Pancreas (tissue), 10 donors: ENCODE measurements at regions not wholly inside any gene's neighbourhood (a gene's known extent, or its start where the extent isn't known, plus 50 kb on each side); places are given as distances from the start of the nearest gene placed in this dataset.

ENCODE experiments used
- ATAC-seq, 4 donors: fragments of 200-7000 bp; cut with Tn5 transposase; one replicate each; pipeline versions ENCODE4 v1.8.0 to v1.9.1; 2020; ENCODE audit warnings: mild to moderate bottlenecking in 4 of 4, moderate library complexity in 4 of 4
- DNase-seq, 6 donors: peaks; one replicate each; pipeline ENCODE4 v3.0.0-alpha.2; 2020
- FAIRE-seq: peaks from 2 replicates; lab custom pipeline; 2012; peaks lifted over from hg19 to GRCh38; lab: Jason Lieb, UNC
- H3K27ac ChIP-seq, 4 donors: fragments of 200-600 bp; sonication (generic); 1 replicate in 3 of 4; 2 replicates in 1 of 4; pipeline versions ENCODE4 v1.5.0 to v1.8.0; 2020
- H3K27me3 ChIP-seq, 4 donors: fragments of 200-600 bp; one replicate each; pipeline ENCODE4 v1.8.0; 2021
- H3K36me3 ChIP-seq, 3 donors: fragments of 200-600 bp; sonication (generic) in 1 of 3; one replicate each; pipeline versions ENCODE4 v1.5.0 to v1.8.0; 2020 to 2021
- H3K4me1 ChIP-seq, 3 donors: fragments of 200-600 bp; one replicate each; pipeline ENCODE4 v1.8.0; 2021
- H3K4me3 ChIP-seq, 4 donors: fragments of 200-600 bp; sonication (generic) in 2 of 4; one replicate each; pipeline versions ENCODE4 v1.5.0 to v1.8.0; 2020 to 2021
- H3K9me3 ChIP-seq, 4 donors: fragments of 200-600 bp; one replicate each; pipeline ENCODE4 v1.8.0; 2021
- WGBS, 2 donors: extraction: QIAGEN DNeasy Blood & Tissue Kit; methylation state at CpG; one replicate each; pipeline ENCODE4 v1.1.7; 2013; 5-methylcytosine and 5-hydroxymethylcytosine counted together
- intact Hi-C, 3 donors: fragments of 100-400 bp; cut with DNase I; formaldehyde crosslinking; loops; one replicate each; pipeline versions ENCODE4 v1.11.1 to v1.14.2; 2022
- TF ChIP-seq, protein P1 (sequence below), 4 donors: fragments of 200-600 bp; sonication (generic) in 3 of 4; IDR thresholded peaks; one replicate each; pipeline versions ENCODE4 v1.5.0 to v1.8.0; 2021; ENCODE audit warnings: antibody characterized with exemption in 4 of 4
- donor health status: healthy with polysubstance abuse.
- donor health status: DM: no; HTN: no; CAD: no; lungs with moderate emphysema.
- donor health status: DM: no; HTN: no; CAD: no.
- donor health status: control.
- donor health status: control.
- donor health status: Bipolar disorder and iron deficiency.
- donor health status: DM: yes; HTN: yes; CAD: no.
- donor health status: DM: no; HTN: no; CAD: no.
- donor health status: DM: no; HTN: no; CAD: no.
- donor health status: DM: yes; HTN: yes; CAD: no.

DNA sequence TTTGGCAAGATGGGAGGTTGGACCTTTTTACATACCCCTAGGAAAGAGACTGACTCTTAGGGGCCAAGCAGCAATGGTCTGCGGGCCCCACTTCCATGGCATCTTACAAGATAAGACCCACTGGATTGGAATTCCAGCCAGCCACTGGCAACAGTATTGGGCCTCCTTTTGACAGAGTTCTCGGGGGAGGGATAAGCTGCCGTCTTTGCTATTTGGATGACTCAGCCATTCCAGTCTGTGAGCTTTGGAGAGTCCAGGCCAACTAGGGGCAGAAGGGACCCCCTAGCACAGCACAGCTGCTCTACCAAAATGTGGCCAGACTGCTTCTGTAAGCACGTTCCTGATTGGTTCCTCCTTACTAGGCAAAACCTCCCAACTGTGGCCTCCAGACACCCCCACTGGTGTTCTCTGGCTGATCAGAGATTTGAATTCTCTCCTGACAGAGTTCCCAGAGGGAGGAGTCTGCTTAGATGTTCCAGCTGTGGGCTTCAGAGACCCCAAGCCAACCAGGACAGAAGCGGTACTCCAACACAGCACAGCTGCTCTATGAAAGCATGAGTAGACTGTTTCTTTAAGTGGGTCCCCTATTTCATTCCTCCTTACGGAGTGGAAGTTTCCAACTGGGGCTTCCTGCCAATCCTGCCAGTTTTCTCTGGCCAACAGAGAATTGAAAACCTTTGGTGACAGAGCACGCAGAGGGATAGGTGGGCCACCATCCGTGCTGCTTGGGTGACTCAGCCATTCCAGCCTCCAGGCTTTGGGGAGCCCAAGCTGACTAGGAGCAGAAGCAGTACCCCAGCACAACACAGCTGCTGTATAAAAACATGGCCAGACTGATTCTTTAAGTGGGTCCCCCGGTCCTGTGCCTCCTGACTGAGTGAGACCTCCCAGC, 672.1 kb upstream of the RIOK2 start:
- no peak for ATAC-seq
- Histone ChIP-seq H3K36me3 (no peaks in the 10 kb centered on the region), H3K4me3 (no peak overlapping the region), H3K27me3 (no peaks in the 10 kb centered on the region), H3K9me3 (no peaks in the 10 kb centered on the region), H3K27ac (no peak overlapping the region), H3K4me1 (no peaks in the 10 kb centered on the region)
- TF ChIP-seq, protein P1, sequence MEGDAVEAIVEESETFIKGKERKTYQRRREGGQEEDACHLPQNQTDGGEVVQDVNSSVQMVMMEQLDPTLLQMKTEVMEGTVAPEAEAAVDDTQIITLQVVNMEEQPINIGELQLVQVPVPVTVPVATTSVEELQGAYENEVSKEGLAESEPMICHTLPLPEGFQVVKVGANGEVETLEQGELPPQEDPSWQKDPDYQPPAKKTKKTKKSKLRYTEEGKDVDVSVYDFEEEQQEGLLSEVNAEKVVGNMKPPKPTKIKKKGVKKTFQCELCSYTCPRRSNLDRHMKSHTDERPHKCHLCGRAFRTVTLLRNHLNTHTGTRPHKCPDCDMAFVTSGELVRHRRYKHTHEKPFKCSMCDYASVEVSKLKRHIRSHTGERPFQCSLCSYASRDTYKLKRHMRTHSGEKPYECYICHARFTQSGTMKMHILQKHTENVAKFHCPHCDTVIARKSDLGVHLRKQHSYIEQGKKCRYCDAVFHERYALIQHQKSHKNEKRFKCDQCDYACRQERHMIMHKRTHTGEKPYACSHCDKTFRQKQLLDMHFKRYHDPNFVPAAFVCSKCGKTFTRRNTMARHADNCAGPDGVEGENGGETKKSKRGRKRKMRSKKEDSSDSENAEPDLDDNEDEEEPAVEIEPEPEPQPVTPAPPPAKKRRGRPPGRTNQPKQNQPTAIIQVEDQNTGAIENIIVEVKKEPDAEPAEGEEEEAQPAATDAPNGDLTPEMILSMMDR (IDR thresholded peaks at IDR 0.05), result no peak
- intact Hi-C loops, result no loop called here
- no peak for FAIRE-seq
- peak in 1 of 6 donors; percentile 21 for DNase-seq
- WGBS, 2 donors, result 66 to 74% methylated on average over 9 of the region's 9 CpGs

DNA sequence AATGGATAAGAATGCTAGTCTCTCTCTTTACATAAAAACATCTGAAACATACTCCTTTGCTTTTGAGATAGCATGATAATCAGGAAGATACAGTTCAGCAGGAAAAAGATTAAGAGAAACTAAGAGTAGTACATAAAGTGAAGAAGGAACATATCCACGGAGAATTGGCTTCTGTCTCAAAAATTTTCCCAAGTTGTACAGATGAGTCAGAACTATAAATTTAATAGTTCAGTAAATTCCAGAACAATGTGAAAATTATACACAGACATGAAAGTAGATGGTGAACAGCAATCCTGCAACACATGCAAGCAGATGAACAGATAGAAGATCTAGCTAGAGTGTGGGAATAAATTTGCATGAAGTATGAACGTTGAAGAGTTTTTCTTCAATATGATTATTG, 691.4 kb upstream of the RIOK2 start:
- DNase-seq (no peak), ATAC-seq (no peak), FAIRE-seq (no peak)
- intact Hi-C loops, result no loop called here
- H3K9me3 ChIP-seq, result no peaks in the 10 kb centered on the region
- no peaks in the 10 kb centered on the region for H3K36me3 ChIP-seq
- no peak overlapping the region for H3K4me3 ChIP-seq
- no peaks in the 10 kb centered on the region for H3K27me3 ChIP-seq
- no peaks in the 10 kb centered on the region for H3K4me1 ChIP-seq
- H3K27ac ChIP-seq, result no peak overlapping the region
- TF ChIP-seq, protein P1 (IDR thresholded peaks at IDR 0.05), result no peak
- WGBS, 2 donors, result 49 to 59% methylated on average over 2 of the region's 2 CpGs

DNA sequence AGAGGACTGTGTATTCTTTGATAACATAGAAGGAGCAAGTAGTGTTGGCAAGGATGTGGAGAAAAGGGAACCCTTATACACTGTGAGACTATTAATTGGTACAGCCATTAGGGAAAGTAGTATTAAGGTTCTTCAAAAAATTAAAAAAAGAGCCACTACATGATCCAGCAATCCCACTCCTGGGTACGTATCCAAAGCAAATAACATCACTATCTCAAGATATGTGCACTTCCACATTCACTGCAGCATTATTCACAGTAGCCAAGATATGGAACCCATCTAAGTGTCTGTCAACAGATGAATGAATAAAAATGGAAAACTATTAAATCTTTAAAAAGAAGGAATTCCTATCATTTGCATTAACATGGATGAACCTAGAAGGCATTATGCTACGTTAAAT, 693.2 kb upstream of the RIOK2 start:
- TF ChIP-seq, protein P1 (IDR thresholded peaks at IDR 0.05), result no peak
- ATAC-seq (no peak), DNase-seq (no peak), FAIRE-seq (no peak)
- Histone ChIP-seq H3K4me3 (no peak overlapping the region), H3K27ac (no peak overlapping the region), H3K27me3 (no peaks in the 10 kb centered on the region), H3K36me3 (no peaks in the 10 kb centered on the region), H3K4me1 (no peaks in the 10 kb centered on the region), H3K9me3 (no peaks in the 10 kb centered on the region)
- intact Hi-C loops, result no loop called here
- WGBS, 2 donors, result 37 to 52% methylated on average over 2 of the region's 2 CpGs

GRCh38 chr5:97877588-97877987, 694.5 kb upstream of the RIOK2 start:
- DNase-seq (no peak), FAIRE-seq (no peak), ATAC-seq (no peak)
- Histone ChIP-seq H3K27ac (no peak overlapping the region), H3K9me3 (no peaks in the 10 kb centered on the region), H3K36me3 (no peaks in the 10 kb centered on the region), H3K27me3 (no peaks in the 10 kb centered on the region), H3K4me3 (no peak overlapping the region), H3K4me1 (no peaks in the 10 kb centered on the region)
- WGBS, 2 donors, result 48 to 56% methylated on average over 3 of the region's 3 CpGs
- TF ChIP-seq, protein P1 (IDR thresholded peaks at IDR 0.05), result no peak
- intact Hi-C loops, result no loop called here

DNA sequence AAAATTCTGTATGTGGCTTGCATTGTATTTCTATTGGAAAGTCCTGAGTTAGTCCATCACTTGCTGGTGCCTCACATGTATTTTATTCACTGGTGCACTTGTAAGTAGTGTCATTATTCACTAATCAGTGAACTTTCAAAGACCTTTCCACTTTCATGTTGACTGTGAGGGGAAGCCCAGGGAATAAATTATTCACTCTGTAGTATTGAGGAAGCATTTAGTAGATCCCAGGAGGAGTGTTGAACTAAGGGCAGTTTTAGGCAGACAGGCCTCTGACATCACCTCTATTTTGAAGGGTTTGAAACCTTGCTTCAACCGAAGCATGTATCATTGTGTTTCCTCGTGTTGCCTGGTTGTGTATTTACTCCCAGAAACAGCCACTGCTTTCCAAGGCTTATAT, 705.4 kb upstream of the RIOK2 start:
- no peaks in the 10 kb centered on the region for H3K4me1 ChIP-seq
- DNase-seq (no peak), FAIRE-seq (no peak), ATAC-seq (no peak)
- TF ChIP-seq, protein P1 (IDR thresholded peaks at IDR 0.05), result no peak
- H3K27ac ChIP-seq, result no peak overlapping the region
- intact Hi-C loops, result no loop called here
- H3K36me3 ChIP-seq, result no peaks in the 10 kb centered on the region
- H3K9me3 ChIP-seq, result no peaks in the 10 kb centered on the region
- no peaks in the 10 kb centered on the region for H3K27me3 ChIP-seq
- no peak overlapping the region for H3K4me3 ChIP-seq
- 64 to 71% methylated on average over 2 of the region's 2 CpGs for WGBS, 2 donors
